ENCODE measurements at regions not wholly inside any gene's neighbourhood (a gene's known extent, or its start where the extent isn't known, plus 50 kb on each side); places are given as distances from the start of the nearest gene placed in this dataset.

DNA sequence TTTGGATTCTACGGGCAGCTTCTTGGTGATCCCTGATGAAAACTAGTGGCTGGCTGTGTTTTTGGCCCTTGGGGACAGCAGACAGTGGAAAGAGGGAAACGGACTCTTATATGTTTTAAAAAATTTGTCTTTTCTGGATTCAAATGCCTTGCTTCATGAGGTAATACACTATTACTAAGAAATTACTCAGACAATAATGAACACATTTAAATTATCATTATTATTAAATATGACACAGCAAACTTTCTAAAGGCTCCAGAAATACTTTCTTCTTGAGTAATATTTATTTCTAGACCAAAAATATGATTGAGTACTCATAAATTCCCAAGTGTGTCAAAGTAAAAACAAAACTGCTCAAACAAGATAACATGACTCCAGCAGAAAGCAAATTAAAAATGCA is 520.7 kb upstream of the AADAT start:
- Mint-ChIP-seq H3K36me3 (ENCODE audit: insufficient read depth, unreplicated experiment) (no peaks in the 10 kb centered on the region), H3K4me1 (ENCODE audit: low read depth, unreplicated experiment) (no peaks in the 10 kb centered on the region), H3K4me3 (ENCODE audit: unreplicated experiment) (no peak overlapping the region), H3K9me3 (ENCODE audit: unreplicated experiment) (no peaks in the 10 kb centered on the region), H3K27ac (ENCODE audit: unreplicated experiment) (no peak overlapping the region), H3K27me3 (ENCODE audit: insufficient read depth, unreplicated experiment) (no peaks in the 10 kb centered on the region)
- Histone ChIP-seq H3K36me3 (ENCODE audit: control insufficient read depth, insufficient read depth, low read length) (no peaks in the 10 kb centered on the region), H3K4me1 (no peaks in the 10 kb centered on the region), H3K9me3 (no peaks in the 10 kb centered on the region), H3K4me3 (ENCODE audit: low read depth, low read length) (no peak overlapping the region), H3K27me3 (replicated peaks; ENCODE audit: control insufficient read depth, insufficient read depth, low read length) (no peaks in the 10 kb centered on the region)
- intact Hi-C loops (cut with micrococcal nuclease; ENCODE audit: unreplicated experiment) = no loop called here
- TF ChIP-seq, protein P1, sequence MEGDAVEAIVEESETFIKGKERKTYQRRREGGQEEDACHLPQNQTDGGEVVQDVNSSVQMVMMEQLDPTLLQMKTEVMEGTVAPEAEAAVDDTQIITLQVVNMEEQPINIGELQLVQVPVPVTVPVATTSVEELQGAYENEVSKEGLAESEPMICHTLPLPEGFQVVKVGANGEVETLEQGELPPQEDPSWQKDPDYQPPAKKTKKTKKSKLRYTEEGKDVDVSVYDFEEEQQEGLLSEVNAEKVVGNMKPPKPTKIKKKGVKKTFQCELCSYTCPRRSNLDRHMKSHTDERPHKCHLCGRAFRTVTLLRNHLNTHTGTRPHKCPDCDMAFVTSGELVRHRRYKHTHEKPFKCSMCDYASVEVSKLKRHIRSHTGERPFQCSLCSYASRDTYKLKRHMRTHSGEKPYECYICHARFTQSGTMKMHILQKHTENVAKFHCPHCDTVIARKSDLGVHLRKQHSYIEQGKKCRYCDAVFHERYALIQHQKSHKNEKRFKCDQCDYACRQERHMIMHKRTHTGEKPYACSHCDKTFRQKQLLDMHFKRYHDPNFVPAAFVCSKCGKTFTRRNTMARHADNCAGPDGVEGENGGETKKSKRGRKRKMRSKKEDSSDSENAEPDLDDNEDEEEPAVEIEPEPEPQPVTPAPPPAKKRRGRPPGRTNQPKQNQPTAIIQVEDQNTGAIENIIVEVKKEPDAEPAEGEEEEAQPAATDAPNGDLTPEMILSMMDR (IDR thresholded peaks at IDR 0.05; ENCODE audit: insufficient read depth in 1 of 2, low read depth in 1 of 2, low read length in 1 of 2, severe bottlenecking in 1 of 2, unreplicated experiment in 1 of 2) = no peak
- ChIA-PET CTCF (no interaction called here), POLR2A (no interaction called here)
- BruUV-seq (replicated peaks) = no TSS peak
- no peak for DNase-seq

DNA sequence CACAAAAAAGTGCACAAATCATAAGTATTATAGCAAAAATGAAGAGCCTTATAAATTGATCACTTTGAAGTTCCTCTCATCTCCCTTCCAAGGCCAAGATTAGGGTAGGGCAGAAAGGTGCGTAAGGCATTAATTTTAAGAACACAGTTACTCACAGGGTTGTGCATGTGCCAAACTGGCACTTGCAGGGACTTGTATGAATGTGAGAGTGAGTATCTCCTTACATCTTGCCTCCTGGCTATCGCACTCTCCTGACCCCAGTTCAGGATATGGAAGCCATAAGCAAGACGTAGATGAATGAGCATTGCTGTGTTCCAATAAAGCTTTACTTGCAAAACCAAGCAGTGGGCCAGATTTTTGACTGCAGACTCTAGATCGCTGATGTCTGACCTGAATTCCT is 510.1 kb upstream of the AADAT start:
- TF ChIP-seq, protein P1 (IDR thresholded peaks at IDR 0.05; ENCODE audit: insufficient read depth in 1 of 2, low read depth in 1 of 2, low read length in 1 of 2, severe bottlenecking in 1 of 2, unreplicated experiment in 1 of 2) = no peak
- intact Hi-C loops (cut with micrococcal nuclease; ENCODE audit: unreplicated experiment) = no loop called here
- Mint-ChIP-seq H3K36me3 (ENCODE audit: insufficient read depth, unreplicated experiment) (no peaks in the 10 kb centered on the region), H3K27ac (ENCODE audit: unreplicated experiment) (no peak overlapping the region), H3K9me3 (ENCODE audit: unreplicated experiment) (no peaks in the 10 kb centered on the region), H3K4me1 (ENCODE audit: low read depth, unreplicated experiment) (no peaks in the 10 kb centered on the region), H3K27me3 (ENCODE audit: insufficient read depth, unreplicated experiment) (no peaks in the 10 kb centered on the region), H3K4me3 (ENCODE audit: unreplicated experiment) (no peak overlapping the region)
- Histone ChIP-seq H3K9me3 (no peaks in the 10 kb centered on the region), H3K4me3 (ENCODE audit: low read depth, low read length) (no peak overlapping the region), H3K4me1 (no peaks in the 10 kb centered on the region), H3K36me3 (ENCODE audit: control insufficient read depth, insufficient read depth, low read length) (no peaks in the 10 kb centered on the region), H3K27me3 (replicated peaks; ENCODE audit: control insufficient read depth, insufficient read depth, low read length) (no peaks in the 10 kb centered on the region)
- no TSS peak for BruUV-seq (replicated peaks)
- ChIA-PET CTCF (no interaction called here), POLR2A (no interaction called here)
- no peak for DNase-seq

DNA sequence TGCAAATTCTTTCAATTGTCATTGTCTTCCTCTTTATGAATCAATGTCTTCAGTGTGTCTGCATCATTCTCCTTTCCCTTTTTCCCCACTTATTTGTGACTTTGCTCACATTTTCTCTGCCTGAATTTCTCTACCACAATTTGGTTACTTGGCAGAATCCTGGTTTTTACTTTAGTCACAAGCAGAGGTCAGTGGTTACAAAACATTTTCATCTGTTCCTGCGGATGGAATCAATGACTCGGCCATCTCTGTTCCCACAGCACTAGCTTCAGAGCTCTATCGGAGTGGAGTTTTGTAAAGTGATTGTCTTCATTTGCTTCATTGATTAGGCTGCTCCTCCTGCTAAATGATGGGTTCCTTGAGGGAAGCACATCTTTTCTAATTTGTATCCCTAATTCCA is 501.3 kb upstream of the AADAT start:
- Histone ChIP-seq H3K9me3 (no peaks in the 10 kb centered on the region), H3K4me3 (ENCODE audit: low read depth, low read length) (no peak overlapping the region), H3K27me3 (replicated peaks; ENCODE audit: control insufficient read depth, insufficient read depth, low read length) (no peaks in the 10 kb centered on the region), H3K36me3 (ENCODE audit: control insufficient read depth, insufficient read depth, low read length) (no peaks in the 10 kb centered on the region), H3K4me1 (no peaks in the 10 kb centered on the region)
- no peak for DNase-seq
- no peaks in the 10 kb centered on the region for H3K9me3 Mint-ChIP-seq (ENCODE audit: unreplicated experiment)
- TF ChIP-seq, protein P1 (IDR thresholded peaks at IDR 0.05; ENCODE audit: insufficient read depth in 1 of 2, low read depth in 1 of 2, low read length in 1 of 2, severe bottlenecking in 1 of 2, unreplicated experiment in 1 of 2) = no peak
- intact Hi-C loops (cut with micrococcal nuclease; ENCODE audit: unreplicated experiment) = no loop called here
- no peak overlapping the region for H3K4me3 Mint-ChIP-seq (ENCODE audit: unreplicated experiment)
- H3K27ac Mint-ChIP-seq (ENCODE audit: unreplicated experiment) = no peak overlapping the region
- POLR2A ChIA-PET = no interaction called here
- no TSS peak for BruUV-seq (replicated peaks)
- CTCF ChIA-PET = no interaction called here
- H3K27me3 Mint-ChIP-seq (ENCODE audit: insufficient read depth, unreplicated experiment) = no peaks in the 10 kb centered on the region
- H3K36me3 Mint-ChIP-seq (ENCODE audit: insufficient read depth, unreplicated experiment) = no peaks in the 10 kb centered on the region
- H3K4me1 Mint-ChIP-seq (ENCODE audit: low read depth, unreplicated experiment) = no peaks in the 10 kb centered on the region
